GDM1 (cell line): ENCODE measurements at regions not wholly inside any gene's neighbourhood (a gene's known extent, or its start where the extent isn't known, plus 50 kb on each side); places are given as distances from the start of the nearest gene placed in this dataset.

ENCODE experiments used
- DNase-seq: peaks from one replicate; lab custom pipeline; 2025; lab: John Stamatoyannopoulos, UW

- DNase-seq: no peak
These were observed 262.9 kb upstream of the MAGI2 start for GRCh38 chr7:79716329-79716728.

GRCh38 chr7:79714081-79714480 is 260.6 kb upstream of the MAGI2 start:
- no peak for DNase-seq

GRCh38 chr7:79713276-79713675 is 259.8 kb upstream of the MAGI2 start:
- DNase-seq: no peak

- no peak for DNase-seq
These were observed 258.2 kb upstream of the MAGI2 start for GRCh38 chr7:79711660-79712059.

GRCh38 chr7:79709574-79710409 is 256.3 kb upstream of the MAGI2 start:
- no peak for DNase-seq

- DNase-seq: no peak
These were observed 248.6 kb upstream of the MAGI2 start for GRCh38 chr7:79702116-79702515.

GRCh38 chr7:79692015-79692414 is 238.5 kb upstream of the MAGI2 start:
- no peak for DNase-seq

- DNase-seq: no peak
These were observed 237.6 kb upstream of the MAGI2 start for GRCh38 chr7:79691074-79691473.

GRCh38 chr7:79684384-79684783 is 230.9 kb upstream of the MAGI2 start:
- no peak for DNase-seq

- DNase-seq: no peak
These were observed 230.4 kb upstream of the MAGI2 start for GRCh38 chr7:79683916-79684315.

- DNase-seq: no peak
These were observed 229.9 kb upstream of the MAGI2 start for GRCh38 chr7:79683185-79683890.

GRCh38 chr7:79681454-79681853 is 228.0 kb upstream of the MAGI2 start:
- DNase-seq: no peak

GRCh38 chr7:79673969-79674368 is 220.5 kb upstream of the MAGI2 start:
- no peak for DNase-seq

- no peak for DNase-seq
These were observed 220.0 kb upstream of the MAGI2 start for GRCh38 chr7:79673421-79673820.

GRCh38 chr7:79668292-79668691 is 214.8 kb upstream of the MAGI2 start:
- DNase-seq: no peak

GRCh38 chr7:79666472-79666871 is 213.0 kb upstream of the MAGI2 start:
- DNase-seq: no peak

- DNase-seq: no peak
These were observed 211.6 kb upstream of the MAGI2 start for GRCh38 chr7:79664884-79665676.

GRCh38 chr7:79658304-79658703 is 204.8 kb upstream of the MAGI2 start:
- no peak for DNase-seq

- DNase-seq: no peak
These were observed 199.7 kb upstream of the MAGI2 start for GRCh38 chr7:79653136-79653631.

- no peak for DNase-seq
These were observed 199.2 kb upstream of the MAGI2 start for GRCh38 chr7:79652619-79653018.

GRCh38 chr7:79647711-79648110 is 194.2 kb upstream of the MAGI2 start:
- DNase-seq: no peak

- DNase-seq: no peak
These were observed 192.8 kb upstream of the MAGI2 start for GRCh38 chr7:79646278-79646677.

GRCh38 chr7:79636849-79637248 is 183.4 kb upstream of the MAGI2 start:
- no peak for DNase-seq
